Kidney (tissue), 13 donors: ENCODE measurements at regions not wholly inside any gene's neighbourhood (a gene's known extent, or its start where the extent isn't known, plus 50 kb on each side); places are given as distances from the start of the nearest gene placed in this dataset.

Experiments used
- DNase-seq, 5 donors: peaks; one replicate each; pipeline ENCODE4 v3.0.0-alpha.2; 2013 to 2020
- FAIRE-seq: peaks from 2 replicates; lab custom pipeline; 2012; peaks lifted over from hg19 to GRCh38; lab: Jason Lieb, UNC
- H3K27ac ChIP-seq, 2 donors: one replicate each; pipeline ENCODE4 v1.7.0; 2013; ENCODE audit warnings: low read depth in 2 of 2, low read length in 2 of 2, inconsistent platforms in 1 of 2
- H3K27me3 ChIP-seq: one replicate; pipeline ENCODE4 v1.7.1; 2013; ENCODE audit warnings: low read length, inconsistent platforms; ENCODE audit not compliant: control insufficient read depth, insufficient read depth
- H3K36me3 ChIP-seq, 3 donors: one replicate each; pipeline versions ENCODE4 v1.7.0 to v1.7.1; 2013; ENCODE audit warnings: low read length in 3 of 3, control low read depth in 1 of 3, inconsistent platforms in 1 of 3; ENCODE audit not compliant: insufficient read depth in 3 of 3, control insufficient read depth in 2 of 3
- H3K4me1 ChIP-seq, 3 donors: one replicate each; pipeline versions ENCODE4 v1.7.0 to v1.7.1; 2013; ENCODE audit warnings: low read length in 3 of 3, inconsistent platforms in 1 of 3, low read depth in 1 of 3; ENCODE audit not compliant: control insufficient read depth in 2 of 3, insufficient read depth in 2 of 3
- H3K4me3 ChIP-seq, 3 donors: one replicate each; pipeline versions ENCODE4 v1.7.0 to v1.8.1; 2013; ENCODE audit warnings: low read length in 3 of 3, control low read depth in 1 of 3, inconsistent platforms in 1 of 3
- H3K9ac ChIP-seq, 3 donors: one replicate each; pipeline versions ENCODE4 v1.7.0 to v1.7.1; 2013; ENCODE audit warnings: low read length in 3 of 3, control low read depth in 1 of 3, inconsistent platforms in 1 of 3
- H3K9me3 ChIP-seq, 3 donors: one replicate each; pipeline versions ENCODE4 v1.7.0 to v1.7.1; 2013; ENCODE audit warnings: low read length in 3 of 3, control low read depth in 1 of 3, inconsistent platforms in 1 of 3; ENCODE audit not compliant: control insufficient read depth in 2 of 3, insufficient read depth in 1 of 3
- CTCF ChIP-seq: IDR thresholded peaks from 3 replicates; pipeline ENCODE4 v1.5.1; 2012; ENCODE audit warnings: mild to moderate bottlenecking, moderate library complexity, borderline replicate concordance; ENCODE audit not compliant: insufficient read depth; ENCODE audit errors: extremely low read depth
- intact Hi-C: fragments of 100-400 bp; cut with DNase I; formaldehyde crosslinking; loops from one replicate; pipeline ENCODE4 v1.11.1; 2022
- donor health status: control.
- donor health status: control.
- donor health status: control.
- donor health status: control.
- donor health status: control.
- donor health status: DM: yes; HTN: yes; CAD: no.
- donor health status: Normal renal cell carcinoma (clear cell type).

GRCh38 chr12:19972325-19973288 is 395.7 kb upstream of the PDE3A start:
- Histone ChIP-seq H3K4me3 (no peak overlapping the region), H3K9ac (no peak overlapping the region), H3K9me3 (no peaks in the 10 kb centered on the region), H3K36me3 (no peaks in the 10 kb centered on the region), H3K4me1 (peaks cover 4 to 6% (median 4%) of the 10 kb centered on the region in 3 donors), H3K27me3 (no peaks in the 10 kb centered on the region), H3K27ac (no peak overlapping the region)
- intact Hi-C loops: no loop called here
- FAIRE-seq: no peak
- TF ChIP-seq CTCF: no peak
- DNase-seq: no peak

GRCh38 chr12:19978193-19978592 is 390.1 kb upstream of the PDE3A start:
- intact Hi-C loops: no loop called here
- no peak for TF ChIP-seq CTCF
- no peak for DNase-seq
- no peak overlapping the region for H3K9ac ChIP-seq
- no peak for FAIRE-seq
- no peaks in the 10 kb centered on the region for H3K9me3 ChIP-seq
- no peaks in the 10 kb centered on the region for H3K27me3 ChIP-seq
- H3K4me1 ChIP-seq: no peaks in the 10 kb centered on the region
- H3K36me3 ChIP-seq: no peaks in the 10 kb centered on the region
- H3K27ac ChIP-seq: no peak overlapping the region
- H3K4me3 ChIP-seq: no peak overlapping the region

- no peaks in the 10 kb centered on the region for H3K27me3 ChIP-seq
- DNase-seq (no peak), FAIRE-seq (no peak)
- H3K9me3 ChIP-seq: no peaks in the 10 kb centered on the region
- H3K4me1 ChIP-seq: no peaks in the 10 kb centered on the region
- intact Hi-C loops: no loop called here
- H3K9ac ChIP-seq: no peak overlapping the region
- H3K27ac ChIP-seq: no peak overlapping the region
- TF ChIP-seq CTCF: no peak
- H3K36me3 ChIP-seq: no peaks in the 10 kb centered on the region
- H3K4me3 ChIP-seq: no peak overlapping the region
These were observed 388.8 kb upstream of the PDE3A start for GRCh38 chr12:19979584-19979983.
